Tibial artery (tissue), 4 donors: ENCODE measurements at regions not wholly inside any gene's neighbourhood (a gene's known extent, or its start where the extent isn't known, plus 50 kb on each side); places are given as distances from the start of the nearest gene placed in this dataset.

Experiments used
- DNase-seq, 2 donors: peaks; one replicate each; pipeline ENCODE4 v3.0.0-alpha.2; 2019
- H3K27ac ChIP-seq, 2 donors: fragments of 200-600 bp; sonication (generic) in 1 of 2; 1 replicate in 1 of 2; 2 replicates in 1 of 2; pipeline ENCODE4 v1.5.1; 2018 to 2019; ENCODE audit warnings: mild to moderate bottlenecking in 1 of 2
- H3K27me3 ChIP-seq, 2 donors: fragments of 200-600 bp; sonication (generic) in 1 of 2; one replicate each; pipeline versions ENCODE4 v1.5.1 to v1.6.0; 2016 to 2019
- H3K36me3 ChIP-seq, 3 donors: fragments of 200-600 bp; sonication (generic) in 2 of 3; one replicate each; pipeline ENCODE4 v1.5.1; 2016 to 2019; ENCODE audit warnings: mild to moderate bottlenecking in 2 of 3
- H3K4me1 ChIP-seq, 4 donors: fragments of 200-600 bp; sonication (generic) in 2 of 4; 1 replicate in 3 of 4; 2 replicates in 1 of 4; pipeline ENCODE4 v1.5.1; 2016 to 2019
- H3K4me3 ChIP-seq, 2 donors: fragments of 200-600 bp; sonication (generic) in 1 of 2; 1 replicate in 1 of 2; 2 replicates in 1 of 2; pipeline ENCODE4 v1.5.1; 2018 to 2019; ENCODE audit warnings: mild to moderate bottlenecking in 2 of 2
- H3K9me3 ChIP-seq, 3 donors: fragments of 200-600 bp; sonication (generic) in 1 of 3; one replicate each; pipeline ENCODE4 v1.5.1; 2016 to 2019
- CTCF ChIP-seq, 2 experiments: fragments of 200-600 bp in 1 of 2; fragments of 450-650 bp in 1 of 2; IDR thresholded peaks; one replicate each; pipeline ENCODE4 v1.5.1; 2017 to 2019; ENCODE audit warnings: antibody characterized with exemption in 2 of 2, mild to moderate bottlenecking in 1 of 2, moderate library complexity in 1 of 2
- intact Hi-C: fragments of 100-400 bp; cut with DNase I; formaldehyde crosslinking; loops from one replicate; pipeline ENCODE4 v1.15.0; 2023; ENCODE audit warnings: low total_unique reads

GRCh38 chr3:168591587-168591986 lies 495.9 kb upstream of the GOLIM4 start:
- no peak for TF ChIP-seq CTCF (IDR thresholded peaks at IDR 0.05)
- intact Hi-C loops = no loop called here
- H3K4me3 ChIP-seq = no peak overlapping the region

DNA sequence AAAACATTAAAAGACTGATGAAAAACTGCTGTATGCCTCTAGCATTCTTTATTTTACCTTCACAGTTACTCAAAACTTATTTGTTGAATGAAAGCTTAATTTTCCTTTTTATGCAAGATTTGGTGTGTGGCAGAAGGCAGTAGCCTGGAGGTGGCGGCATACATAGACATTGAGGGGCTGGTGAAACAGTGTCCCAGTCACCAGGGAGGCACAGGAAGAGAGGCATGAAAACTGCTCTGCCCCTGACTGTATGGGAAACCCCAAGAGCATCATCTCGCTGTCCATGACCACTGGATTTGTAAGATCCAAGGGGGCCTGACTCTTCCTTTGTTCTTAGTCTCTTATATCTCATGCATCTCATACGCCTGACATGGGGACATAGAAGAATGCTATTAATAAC lies 493.7 kb upstream of the GOLIM4 start:
- Histone ChIP-seq H3K4me1 (no peaks in the 10 kb centered on the region), H3K27ac (no peak overlapping the region), H3K27me3 (no peaks in the 10 kb centered on the region), H3K4me3 (no peak overlapping the region), H3K9me3 (no peaks in the 10 kb centered on the region), H3K36me3 (no peaks in the 10 kb centered on the region)
- DNase-seq = no peak
- TF ChIP-seq CTCF (IDR thresholded peaks at IDR 0.05) = no peak
- intact Hi-C loops = no loop called here

More at GRCh38 chr3:168591587-168591986, 495.9 kb upstream of the GOLIM4 start:
- Histone ChIP-seq H3K27ac (no peak overlapping the region), H3K4me1 (no peaks in the 10 kb centered on the region), H3K9me3 (no peaks in the 10 kb centered on the region), H3K36me3 (no peaks in the 10 kb centered on the region), H3K27me3 (no peaks in the 10 kb centered on the region)
- no peak for DNase-seq

DNA sequence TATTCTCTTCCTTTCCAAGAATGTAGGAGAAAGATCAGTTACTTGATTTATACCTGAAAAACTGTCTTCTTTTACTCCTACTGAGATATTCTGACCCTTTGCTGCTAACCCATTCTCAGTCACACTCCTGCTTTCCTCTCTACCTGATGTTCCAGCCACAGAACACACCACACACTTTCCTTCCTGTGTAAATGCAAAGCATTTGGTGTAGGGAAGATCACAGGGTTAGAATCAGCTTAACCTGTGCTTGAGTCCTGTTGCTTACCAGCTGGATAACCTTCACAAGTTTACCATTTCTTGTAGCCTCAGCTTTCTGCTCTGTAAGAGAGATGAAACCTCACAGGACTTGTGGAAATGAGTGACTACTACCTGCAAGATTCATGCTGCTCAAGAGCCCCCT lies 489.8 kb upstream of the GOLIM4 start:
- no peak overlapping the region for H3K27ac ChIP-seq
- H3K4me3 ChIP-seq = no peak overlapping the region
- H3K4me1 ChIP-seq = peaks cover 0 to 2% (median 0%) of the 10 kb centered on the region in 4 donors
- H3K36me3 ChIP-seq = no peaks in the 10 kb centered on the region
- no peaks in the 10 kb centered on the region for H3K27me3 ChIP-seq
- TF ChIP-seq CTCF (IDR thresholded peaks at IDR 0.05) = no peak
- DNase-seq = no peak
- intact Hi-C loops = no loop called here
- H3K9me3 ChIP-seq = no peaks in the 10 kb centered on the region

DNA sequence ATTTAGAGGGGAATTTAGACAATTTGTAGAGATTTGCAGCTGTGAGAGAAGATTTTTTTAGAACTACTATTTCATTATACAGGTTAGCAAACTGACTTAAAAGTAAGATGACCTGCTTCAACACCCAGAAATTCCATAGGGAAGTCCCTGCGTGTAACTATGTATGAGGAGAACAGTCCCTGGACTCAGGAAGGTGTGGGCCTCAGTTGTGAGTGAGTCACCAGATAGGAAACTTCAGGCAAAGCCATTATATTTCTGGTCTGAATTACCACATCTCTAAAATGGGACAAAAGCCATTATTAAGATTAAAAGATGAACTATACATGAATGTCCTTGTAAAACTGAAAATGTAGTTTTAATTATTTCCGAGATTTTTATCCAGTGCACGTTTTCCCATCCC lies 488.3 kb upstream of the GOLIM4 start:
- H3K27ac ChIP-seq = no peak overlapping the region
- TF ChIP-seq CTCF (IDR thresholded peaks at IDR 0.05) = no peak
- H3K4me3 ChIP-seq = no peak overlapping the region
- DNase-seq = no peak
- intact Hi-C loops = no loop called here
- H3K9me3 ChIP-seq = no peaks in the 10 kb centered on the region
- H3K27me3 ChIP-seq = no peaks in the 10 kb centered on the region
- no peaks in the 10 kb centered on the region for H3K36me3 ChIP-seq
- H3K4me1 ChIP-seq = peaks cover 0 to 2% (median 0%) of the 10 kb centered on the region in 4 donors

DNA sequence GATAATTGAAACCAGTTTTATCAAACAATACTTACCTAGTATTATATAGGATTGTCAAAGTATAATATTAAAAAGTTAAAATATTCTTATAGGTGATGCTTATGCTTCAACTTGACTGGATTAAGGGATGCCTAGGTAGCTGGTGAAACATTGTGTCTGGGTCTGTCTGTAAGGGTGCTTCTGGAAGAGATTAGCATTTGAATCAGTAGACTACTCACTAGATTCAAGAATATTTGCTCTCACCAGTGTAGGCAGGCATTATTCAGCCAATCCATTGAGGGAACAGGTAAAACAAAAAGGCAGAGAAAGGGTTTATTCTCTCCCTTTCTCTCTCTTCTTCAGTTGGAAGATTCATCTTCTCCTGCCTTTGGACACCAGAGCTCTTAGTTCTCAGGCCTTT lies 486.8 kb upstream of the GOLIM4 start:
- intact Hi-C loops = no loop called here
- H3K36me3 ChIP-seq = no peaks in the 10 kb centered on the region
- no peak overlapping the region for H3K4me3 ChIP-seq
- H3K4me1 ChIP-seq = peaks cover 0 to 2% (median 0%) of the 10 kb centered on the region in 4 donors
- H3K9me3 ChIP-seq = no peaks in the 10 kb centered on the region
- H3K27me3 ChIP-seq = no peaks in the 10 kb centered on the region
- TF ChIP-seq CTCF (IDR thresholded peaks at IDR 0.05) = no peak
- DNase-seq = no peak
- no peak overlapping the region for H3K27ac ChIP-seq

DNA sequence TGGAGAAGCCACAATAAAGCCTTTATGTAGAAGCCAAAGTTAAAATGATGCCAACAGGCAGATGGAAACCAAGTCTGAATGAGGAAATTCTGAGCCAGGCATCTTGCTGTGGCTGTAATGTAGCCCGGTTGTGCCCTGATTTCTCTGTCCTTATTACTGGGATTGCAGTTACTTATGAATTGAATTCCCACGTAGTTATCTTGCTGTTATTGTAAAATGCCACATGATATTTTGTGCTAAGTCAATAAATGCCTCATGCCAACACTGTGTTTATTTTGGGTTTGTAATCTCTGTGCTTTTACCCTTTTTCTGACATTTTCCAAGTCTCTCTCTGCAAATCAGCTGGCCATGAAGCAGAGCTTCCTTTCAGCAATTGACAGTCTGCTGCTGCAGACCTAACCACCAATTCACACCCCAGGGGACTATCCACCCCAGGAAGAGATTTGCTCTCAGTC lies 486.1 kb upstream of the GOLIM4 start:
- no peak overlapping the region for H3K4me3 ChIP-seq
- H3K27me3 ChIP-seq = no peaks in the 10 kb centered on the region
- no peaks in the 10 kb centered on the region for H3K9me3 ChIP-seq
- no peak overlapping the region for H3K27ac ChIP-seq
- no peak for TF ChIP-seq CTCF (IDR thresholded peaks at IDR 0.05)
- no peak for DNase-seq
- H3K36me3 ChIP-seq = no peaks in the 10 kb centered on the region
- H3K4me1 ChIP-seq = peaks cover 0 to 2% (median 0%) of the 10 kb centered on the region in 4 donors
- intact Hi-C loops = no loop called here
